KMS-11 (cell line): ENCODE measurements at regions not wholly inside any gene's neighbourhood (a gene's known extent, or its start where the extent isn't known, plus 50 kb on each side); places are given as distances from the start of the nearest gene placed in this dataset.

Experiments used
- H2AFZ ChIP-seq: fragments of 200-600 bp; sonication (generic); 2 replicates; pipeline ENCODE4 v1.6.1; 2016; ENCODE audit warnings: antibody characterized with exemption, mixed run types, low read depth
- H3K27ac ChIP-seq: fragments of 200-600 bp; sonication (generic); 2 replicates; pipeline ENCODE4 v1.6.1; 2016; ENCODE audit warnings: mild to moderate bottlenecking, mixed run types
- H3K27me3 ChIP-seq: fragments of 200-600 bp; sonication (generic); 2 replicates; pipeline ENCODE4 v1.6.1; 2017; ENCODE audit warnings: mild to moderate bottlenecking, low read depth, mixed run types, moderate library complexity; ENCODE audit not compliant: insufficient read depth
- H3K36me3 ChIP-seq: fragments of 200-600 bp; sonication (generic); 2 replicates; pipeline ENCODE4 v1.6.1; 2017; ENCODE audit warnings: mild to moderate bottlenecking, mixed run types; ENCODE audit not compliant: insufficient read depth
- H3K4me1 ChIP-seq: fragments of 200-600 bp; sonication (generic); 2 replicates; pipeline ENCODE4 v1.6.1; 2016; ENCODE audit warnings: mild to moderate bottlenecking, low read depth, mixed run types; ENCODE audit not compliant: poor library complexity, severe bottlenecking
- H3K4me2 ChIP-seq: fragments of 200-600 bp; sonication (generic); 2 replicates; pipeline ENCODE4 v1.7.0; 2016; ENCODE audit warnings: mild to moderate bottlenecking, mixed run types
- H3K4me3 ChIP-seq: fragments of 200-600 bp; sonication (generic); IDR thresholded peaks from 2 replicates; pipeline ENCODE4 v1.6.1; 2017; ENCODE audit warnings: low read depth, low read length, mixed read lengths; ENCODE audit not compliant: insufficient read depth
- H3K79me2 ChIP-seq: fragments of 200-600 bp; sonication (generic); 2 replicates; pipeline ENCODE4 v1.6.1; 2016; ENCODE audit warnings: low read depth, mixed run types; ENCODE audit not compliant: insufficient read depth
- H3K9ac ChIP-seq: fragments of 200-600 bp; sonication (generic); 2 replicates; pipeline ENCODE4 v1.6.1; 2016; ENCODE audit warnings: mild to moderate bottlenecking, mixed run types
- H4K20me1 ChIP-seq: fragments of 200-600 bp; sonication (generic); 2 replicates; pipeline ENCODE4 v1.6.1; 2016; ENCODE audit warnings: mild to moderate bottlenecking, mixed run types; ENCODE audit not compliant: insufficient read depth
- CTCF ChIP-seq: fragments of 200-600 bp; sonication (generic); conservative IDR thresholded peaks from 2 replicates; pipeline ENCODE4 v1.6.1; 2017; ENCODE audit warnings: low read depth, mild to moderate bottlenecking, antibody characterized with exemption, low read length, moderate library complexity, mixed read lengths

GRCh38 chr15:70266412-70267121 is 168.8 kb upstream of the TLE3 start:
- no peaks in the 10 kb centered on the region for H3K4me1 ChIP-seq
- no peak for TF ChIP-seq CTCF

GRCh38 chr15:70265986-70266385 is 168.3 kb upstream of the TLE3 start:
- Histone ChIP-seq H4K20me1 (no peaks in the 10 kb centered on the region), H2AFZ (no peak overlapping the region), H3K79me2 (no peaks in the 10 kb centered on the region), H3K36me3 (no peaks in the 10 kb centered on the region), H3K4me1 (no peaks in the 10 kb centered on the region), H3K27me3 (no peaks in the 10 kb centered on the region), H3K4me3 (no peak overlapping the region), H3K4me2 (no peak overlapping the region), H3K9ac (no peak overlapping the region), H3K27ac (no peak overlapping the region)
- TF ChIP-seq CTCF = no peak

More at GRCh38 chr15:70266412-70267121, 168.8 kb upstream of the TLE3 start:
- no peak overlapping the region for H3K9ac ChIP-seq
- no peaks in the 10 kb centered on the region for H4K20me1 ChIP-seq
- no peak overlapping the region for H3K4me3 ChIP-seq
- no peak overlapping the region for H3K4me2 ChIP-seq
- no peak overlapping the region for H3K27ac ChIP-seq
- H3K36me3 ChIP-seq = no peaks in the 10 kb centered on the region
- no peaks in the 10 kb centered on the region for H3K79me2 ChIP-seq
- H2AFZ ChIP-seq = no peak overlapping the region
- no peaks in the 10 kb centered on the region for H3K27me3 ChIP-seq

- TF ChIP-seq CTCF = no peak
- no peaks in the 10 kb centered on the region for H4K20me1 ChIP-seq
- H3K4me2 ChIP-seq = no peak overlapping the region
- H3K4me1 ChIP-seq = no peaks in the 10 kb centered on the region
- no peaks in the 10 kb centered on the region for H3K79me2 ChIP-seq
- H3K4me3 ChIP-seq = no peak overlapping the region
- H3K27me3 ChIP-seq = no peaks in the 10 kb centered on the region
- H3K36me3 ChIP-seq = no peaks in the 10 kb centered on the region
- no peak overlapping the region for H3K27ac ChIP-seq
- H3K9ac ChIP-seq = no peak overlapping the region
- no peak overlapping the region for H2AFZ ChIP-seq
Measured at GRCh38 chr15:70265466-70265978, 167.8 kb upstream of the TLE3 start.

GRCh38 chr15:70264738-70265465 is 167.2 kb upstream of the TLE3 start:
- no peak for TF ChIP-seq CTCF
- H3K4me2 ChIP-seq = no peak overlapping the region
- H3K4me1 ChIP-seq = no peaks in the 10 kb centered on the region

More at GRCh38 chr15:70264738-70265465, 167.2 kb upstream of the TLE3 start:
- H2AFZ ChIP-seq = no peak overlapping the region
- no peak overlapping the region for H3K9ac ChIP-seq
- H3K36me3 ChIP-seq = no peaks in the 10 kb centered on the region
- no peaks in the 10 kb centered on the region for H3K79me2 ChIP-seq
- no peaks in the 10 kb centered on the region for H3K27me3 ChIP-seq
- H4K20me1 ChIP-seq = no peaks in the 10 kb centered on the region
- H3K4me3 ChIP-seq = no peak overlapping the region
- no peak overlapping the region for H3K27ac ChIP-seq
